H9 (cell line): ENCODE measurements at regions not wholly inside any gene's neighbourhood (a gene's known extent, or its start where the extent isn't known, plus 50 kb on each side); places are given as distances from the start of the nearest gene placed in this dataset.

Experiments
- DNase-seq: peaks from one replicate; pipeline ENCODE4 v3.0.0-alpha.2; 2017
- H2AFZ ChIP-seq: one replicate; pipeline ENCODE4 v1.6.1; 2013; ENCODE audit warnings: mild to moderate bottlenecking, low read length, control low read depth, moderate library complexity
- H2AK5ac ChIP-seq: 2 replicates; pipeline ENCODE4 v1.6.1; 2013; ENCODE audit warnings: low read length, control low read depth, mixed read lengths; ENCODE audit not compliant: insufficient read length
- H2BK120ac ChIP-seq: one replicate; pipeline ENCODE4 v1.6.1; 2013; ENCODE audit warnings: low read depth, mild to moderate bottlenecking, low read length, control low read depth, inconsistent platforms; ENCODE audit not compliant: poor library complexity, severe bottlenecking
- H2BK12ac ChIP-seq: 2 replicates; pipeline ENCODE4 v1.6.1; 2013; ENCODE audit warnings: low read length, control low read depth, mixed read lengths, low read depth; ENCODE audit not compliant: insufficient read length
- H2BK15ac ChIP-seq: 2 replicates; pipeline ENCODE4 v1.6.1; 2013; ENCODE audit warnings: low read depth, low read length, control low read depth
- H2BK20ac ChIP-seq: one replicate; pipeline ENCODE4 v1.6.1; 2013; ENCODE audit warnings: low read depth, mild to moderate bottlenecking, low read length, control low read depth, inconsistent platforms; ENCODE audit not compliant: poor library complexity, severe bottlenecking
- H2BK5ac ChIP-seq: 2 replicates; pipeline ENCODE4 v1.6.1; 2013; ENCODE audit warnings: low read length, control low read depth, mixed read lengths; ENCODE audit not compliant: insufficient read length
- H3K14ac ChIP-seq: 2 replicates; pipeline ENCODE4 v1.6.1; 2013; ENCODE audit warnings: low read length, control low read depth; ENCODE audit not compliant: insufficient read depth
- H3K18ac ChIP-seq: 2 replicates; pipeline ENCODE4 v1.6.1; 2013; ENCODE audit warnings: low read depth, mild to moderate bottlenecking, mixed read lengths, low read length, control low read depth; ENCODE audit not compliant: insufficient read length
- H3K23ac ChIP-seq: 2 replicates; pipeline ENCODE4 v1.6.1; 2013; ENCODE audit warnings: low read length, control low read depth, mixed read lengths, low read depth; ENCODE audit not compliant: insufficient read length
- H3K23me2 ChIP-seq: 2 replicates; pipeline ENCODE4 v1.6.1; 2013; ENCODE audit warnings: low read depth, mild to moderate bottlenecking, mixed read lengths, low read length, control low read depth; ENCODE audit not compliant: insufficient read length, poor library complexity, severe bottlenecking
- H3K27ac ChIP-seq: 2 replicates; pipeline ENCODE4 v1.5.1; 2013; ENCODE audit warnings: low read length, control low read depth, mixed read lengths, low read depth; ENCODE audit not compliant: insufficient read length
- H3K27me3 ChIP-seq: 2 replicates; pipeline ENCODE4 v1.6.1; 2013; ENCODE audit warnings: low read length, control low read depth, inconsistent platforms; ENCODE audit not compliant: insufficient read depth
- H3K4ac ChIP-seq: 2 replicates; pipeline ENCODE4 v1.6.1; 2013; ENCODE audit warnings: low read depth, mild to moderate bottlenecking, control low read depth, inconsistent platforms, low read length, moderate library complexity
- H3K4me1 ChIP-seq: 2 replicates; pipeline ENCODE4 v1.6.1; 2013; ENCODE audit warnings: low read length, control low read depth, inconsistent platforms; ENCODE audit not compliant: insufficient read depth
- H3K4me2 ChIP-seq: 2 replicates; pipeline ENCODE4 v1.6.1; 2013; ENCODE audit warnings: low read length, control low read depth, mixed read lengths; ENCODE audit not compliant: insufficient read length, insufficient read depth
- H3K56ac ChIP-seq: 2 replicates; pipeline ENCODE4 v1.6.1; 2013; ENCODE audit warnings: low read depth, mild to moderate bottlenecking, mixed read lengths, low read length, control low read depth; ENCODE audit not compliant: insufficient read length
- H3K79me1 ChIP-seq: 2 replicates; pipeline ENCODE4 v1.6.1; 2013; ENCODE audit warnings: low read depth, mild to moderate bottlenecking, moderate library complexity, low read length, control low read depth, inconsistent platforms; ENCODE audit not compliant: insufficient read depth, poor library complexity, severe bottlenecking
- H3K79me2 ChIP-seq: 2 replicates; pipeline ENCODE4 v1.6.1; 2013; ENCODE audit warnings: low read length, control low read depth, inconsistent platforms; ENCODE audit not compliant: insufficient read depth
- H3K9ac ChIP-seq: 2 replicates; pipeline ENCODE4 v1.6.1; 2013; ENCODE audit warnings: low read length, control low read depth, mixed read lengths; ENCODE audit not compliant: insufficient read length; ENCODE audit errors: extremely low read depth
- H3K9me3 ChIP-seq: one replicate; pipeline ENCODE4 v1.6.1; 2013; ENCODE audit warnings: low read depth, low read length, inconsistent platforms; ENCODE audit not compliant: control insufficient read depth
- H3T11ph ChIP-seq: one replicate; pipeline ENCODE4 v1.6.1; 2013; ENCODE audit warnings: mild to moderate bottlenecking, low read length, control low read depth, inconsistent platforms
- H4K20me1 ChIP-seq: one replicate; pipeline ENCODE4 v1.6.1; 2013; ENCODE audit not compliant: control insufficient read depth, insufficient read length, insufficient read depth
- H4K5ac ChIP-seq: 2 replicates; pipeline ENCODE4 v1.6.1; 2013; ENCODE audit warnings: low read depth, mild to moderate bottlenecking, mixed read lengths, low read length, control low read depth; ENCODE audit not compliant: insufficient read length
- H4K8ac ChIP-seq: replicated peaks from 2 replicates; pipeline ENCODE4 v1.6.1; 2013; ENCODE audit warnings: low read length, control low read depth, mixed read lengths, low read depth; ENCODE audit not compliant: insufficient read length
- H4K91ac ChIP-seq: 2 replicates; pipeline ENCODE4 v1.6.1; 2013; ENCODE audit warnings: low read depth, mild to moderate bottlenecking, moderate library complexity, mixed read lengths, low read length, control low read depth; ENCODE audit not compliant: insufficient read length
- H3K27ac Mint-ChIP-seq, 3 experiments: 2 replicates in 2 of 3; 3 replicates in 1 of 3; pipeline ENCODE4 v1.8.0; 2020 to 2021; ENCODE audit warnings: mixed read lengths in 3 of 3, mild to moderate bottlenecking in 1 of 3, moderate library complexity in 1 of 3
- H3K27me3 Mint-ChIP-seq: 2 replicates; pipeline ENCODE4 v1.8.0; 2021; ENCODE audit warnings: low read depth, mild to moderate bottlenecking, moderate library complexity, mixed read lengths
- H3K36me3 Mint-ChIP-seq, 3 experiments: 2 replicates in 2 of 3; 3 replicates in 1 of 3; pipeline ENCODE4 v1.8.0; 2020 to 2021; ENCODE audit warnings: low read depth in 3 of 3, mixed read lengths in 3 of 3; ENCODE audit not compliant: insufficient read depth in 1 of 3
- H3K4me1 Mint-ChIP-seq, 2 experiments: 2 replicates each; pipeline ENCODE4 v1.8.0; 2020; ENCODE audit warnings: mixed read lengths in 2 of 2
- H3K4me3 Mint-ChIP-seq, 2 experiments: 2 replicates in 1 of 2; 3 replicates in 1 of 2; pipeline ENCODE4 v1.8.0; 2020 to 2021; ENCODE audit warnings: mild to moderate bottlenecking in 2 of 2, mixed read lengths in 2 of 2, moderate library complexity in 1 of 2
- H3K9me3 Mint-ChIP-seq, 2 experiments: 2 replicates in 1 of 2; 3 replicates in 1 of 2; pipeline ENCODE4 v1.8.0; 2020; ENCODE audit warnings: mild to moderate bottlenecking in 2 of 2, mixed read lengths in 2 of 2, moderate library complexity in 1 of 2
- WGBS: extraction: QIAGEN DNeasy Blood & Tissue Kit; methylation state at CpG from one replicate; pipeline ENCODE4 v1.1.7; 2013; ENCODE audit warnings: missing lambda C conversion rate, low lambda C conversion rate, mixed read lengths; ENCODE audit not compliant: insufficient read length; ENCODE audit errors: extremely low coverage; 5-methylcytosine and 5-hydroxymethylcytosine counted together
- TF ChIP-seq, protein P1 (sequence below): fragments of 200-600 bp; sonication (generic); conservative IDR thresholded peaks from 3 replicates; pipeline ENCODE4 v1.8.0; 2021; ENCODE audit warnings: antibody characterized with exemption, mild to moderate bottlenecking

DNA sequence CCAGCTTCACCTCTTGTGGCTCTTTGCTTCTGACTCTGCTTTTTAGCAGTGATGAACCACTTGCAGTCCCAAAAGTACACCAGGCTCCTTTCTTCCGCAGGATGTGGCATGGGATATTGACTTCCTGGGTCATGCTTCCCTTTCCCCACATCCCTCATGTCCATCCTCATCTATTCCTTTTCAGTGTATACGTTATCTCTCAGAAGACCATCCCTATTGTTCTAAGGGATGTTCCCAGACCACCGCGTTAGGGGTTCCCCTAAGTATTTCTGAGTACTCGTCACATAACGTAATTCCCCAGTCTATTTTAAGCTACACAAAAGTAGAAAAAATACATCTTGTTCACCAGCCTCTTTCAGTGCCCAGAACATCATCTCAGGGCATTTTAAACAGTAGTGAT lies 71.1 kb upstream of the NLGN4X start:
- no peak overlapping the region for H3K4me2 ChIP-seq
- H3T11ph ChIP-seq: no peak overlapping the region
- Mint-ChIP-seq H3K27ac (no peak overlapping the region), H3K27me3 (no peaks in the 10 kb centered on the region), H3K9me3 (peaks cover 0 to 5% of the 10 kb centered on the region in 2 experiments; a peak in 2 of 5 replicates), H3K4me1 (peaks cover 3 to 4% of the 10 kb centered on the region in 2 experiments; a peak in 2 of 4 replicates), H3K4me3 (no peak overlapping the region), H3K36me3 (peaks cover 0 to 4% (median 2%) of the 10 kb centered on the region in 3 experiments; a peak in 4 of 7 replicates)
- no CpG with 5 or more reads among the region's 6 CpGs for WGBS
- no peak overlapping the region for H3K4ac ChIP-seq
- no peak overlapping the region for H3K56ac ChIP-seq
- no peak overlapping the region for H3K14ac ChIP-seq
- H3K23me2 ChIP-seq: no peaks in the 10 kb centered on the region
- no peaks in the 10 kb centered on the region for H4K20me1 ChIP-seq
- no peak for DNase-seq
- H2BK120ac ChIP-seq: no peak overlapping the region
- H3K79me2 ChIP-seq: no peaks in the 10 kb centered on the region
- no peaks in the 10 kb centered on the region for H3K9me3 ChIP-seq
- H4K5ac ChIP-seq: no peak overlapping the region
- H2BK5ac ChIP-seq: no peak overlapping the region
- H2AK5ac ChIP-seq: no peak overlapping the region
- TF ChIP-seq, protein P1, sequence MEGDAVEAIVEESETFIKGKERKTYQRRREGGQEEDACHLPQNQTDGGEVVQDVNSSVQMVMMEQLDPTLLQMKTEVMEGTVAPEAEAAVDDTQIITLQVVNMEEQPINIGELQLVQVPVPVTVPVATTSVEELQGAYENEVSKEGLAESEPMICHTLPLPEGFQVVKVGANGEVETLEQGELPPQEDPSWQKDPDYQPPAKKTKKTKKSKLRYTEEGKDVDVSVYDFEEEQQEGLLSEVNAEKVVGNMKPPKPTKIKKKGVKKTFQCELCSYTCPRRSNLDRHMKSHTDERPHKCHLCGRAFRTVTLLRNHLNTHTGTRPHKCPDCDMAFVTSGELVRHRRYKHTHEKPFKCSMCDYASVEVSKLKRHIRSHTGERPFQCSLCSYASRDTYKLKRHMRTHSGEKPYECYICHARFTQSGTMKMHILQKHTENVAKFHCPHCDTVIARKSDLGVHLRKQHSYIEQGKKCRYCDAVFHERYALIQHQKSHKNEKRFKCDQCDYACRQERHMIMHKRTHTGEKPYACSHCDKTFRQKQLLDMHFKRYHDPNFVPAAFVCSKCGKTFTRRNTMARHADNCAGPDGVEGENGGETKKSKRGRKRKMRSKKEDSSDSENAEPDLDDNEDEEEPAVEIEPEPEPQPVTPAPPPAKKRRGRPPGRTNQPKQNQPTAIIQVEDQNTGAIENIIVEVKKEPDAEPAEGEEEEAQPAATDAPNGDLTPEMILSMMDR: no peak
- no peak overlapping the region for H2BK15ac ChIP-seq
- no peak overlapping the region for H4K91ac ChIP-seq
- no peak overlapping the region for H2BK12ac ChIP-seq
- no peak overlapping the region for H4K8ac ChIP-seq
- no peak overlapping the region for H3K9ac ChIP-seq
- H2AFZ ChIP-seq: no peak overlapping the region
- no peaks in the 10 kb centered on the region for H3K79me1 ChIP-seq
- no peak overlapping the region for H2BK20ac ChIP-seq
- no peaks in the 10 kb centered on the region for H3K4me1 ChIP-seq
- no peaks in the 10 kb centered on the region for H3K27me3 ChIP-seq
- no peak overlapping the region for H3K27ac ChIP-seq
- H3K23ac ChIP-seq: no peak overlapping the region
- no peak overlapping the region for H3K18ac ChIP-seq
